Suprapubic skin (tissue), 4 donors: ENCODE measurements at regions not wholly inside any gene's neighbourhood (a gene's known extent, or its start where the extent isn't known, plus 50 kb on each side); places are given as distances from the start of the nearest gene placed in this dataset.

ENCODE experiments used
- DNase-seq, 2 donors: peaks; one replicate each; pipeline ENCODE4 v3.0.0-alpha.2; 2019; ENCODE audit warnings: low spot score in 2 of 2
- H3K27ac ChIP-seq: fragments of 200-600 bp; sonication (generic); one replicate; pipeline ENCODE4 v1.5.1; 2019
- H3K27me3 ChIP-seq: fragments of 200-600 bp; sonication (generic); one replicate; pipeline ENCODE4 v1.5.1; 2019
- H3K36me3 ChIP-seq: fragments of 200-600 bp; sonication (generic); one replicate; pipeline ENCODE4 v1.5.1; 2019
- H3K4me1 ChIP-seq: fragments of 200-600 bp; sonication (generic); one replicate; pipeline ENCODE4 v1.5.1; 2019
- H3K4me3 ChIP-seq: fragments of 200-600 bp; sonication (generic); one replicate; pipeline ENCODE4 v1.5.1; 2019; ENCODE audit warnings: mild to moderate bottlenecking
- H3K9me3 ChIP-seq: fragments of 200-600 bp; sonication (generic); one replicate; pipeline ENCODE4 v1.5.1; 2019
- CTCF ChIP-seq, 2 donors: fragments of 200-600 bp in 1 of 2; fragments of 450-650 bp in 1 of 2; sonication (generic) in 1 of 2; IDR thresholded peaks; one replicate each; pipeline ENCODE4 v1.5.1; 2016 to 2019; ENCODE audit warnings: antibody characterized with exemption in 2 of 2, mild to moderate bottlenecking in 1 of 2, moderate library complexity in 1 of 2
- EP300 ChIP-seq: sonication (generic); formaldehyde crosslinking; IDR thresholded peaks from one replicate; pipeline ENCODE4 v1.6.1; 2017; ENCODE audit warnings: antibody characterized with exemption
- POLR2A ChIP-seq, 2 donors: fragments of 450-650 bp; IDR thresholded peaks; one replicate each; pipeline ENCODE4 v1.6.1; 2017; ENCODE audit warnings: antibody characterized with exemption in 2 of 2, mild to moderate bottlenecking in 2 of 2, moderate library complexity in 2 of 2
- POLR2AphosphoS5 ChIP-seq, 3 donors: sonication (generic); formaldehyde crosslinking; IDR thresholded peaks; one replicate each; pipeline ENCODE4 v1.6.1; 2017; ENCODE audit warnings: antibody characterized with exemption in 3 of 3
- WGBS: methylation state at CpG from one replicate; pipeline ENCODE4 v1.1.5; 2018; 5-methylcytosine and 5-hydroxymethylcytosine counted together

DNA sequence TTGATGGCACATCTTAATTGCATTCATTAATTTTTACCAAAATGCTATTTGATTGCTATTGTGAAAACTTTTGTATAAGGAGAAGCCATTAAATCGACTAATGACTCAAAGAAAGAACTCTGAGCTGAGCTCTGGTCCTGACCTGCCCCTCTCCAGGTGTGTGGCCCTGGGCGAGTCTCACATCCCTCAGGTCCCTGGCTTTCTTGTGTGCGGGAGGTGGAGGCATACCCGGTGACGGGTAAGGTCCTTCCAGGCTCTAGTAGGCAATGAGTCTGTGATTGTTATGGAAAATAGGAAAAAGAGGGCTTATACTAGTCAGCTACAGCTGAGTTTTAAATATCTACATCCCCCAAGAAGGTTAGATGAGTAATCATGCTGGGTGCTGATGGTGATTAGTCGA is 248.1 kb downstream of the GATA3 start:
- Histone ChIP-seq H3K4me1 (peaks cover 14% of the 10 kb centered on the region), H3K36me3 (no peaks in the 10 kb centered on the region), H3K4me3 (no peak overlapping the region), H3K27ac (peak overlapping the region; percentile 79), H3K27me3 (peaks cover 5% of the 10 kb centered on the region), H3K9me3 (no peaks in the 10 kb centered on the region)
- TF ChIP-seq POLR2A (IDR thresholded peaks at IDR 0.05), result no peak
- no peak for TF ChIP-seq POLR2AphosphoS5 (IDR thresholded peaks at IDR 0.05)
- no peak for TF ChIP-seq EP300
- TF ChIP-seq CTCF (IDR thresholded peaks at IDR 0.05), result no peak
- DNase-seq, result no peak
- 53% methylated on average over 6 of the region's 6 CpGs for WGBS

GRCh38 chr10:8304861-8305260 is 250.4 kb downstream of the GATA3 start:
- H3K36me3 ChIP-seq, result no peaks in the 10 kb centered on the region
- no peak overlapping the region for H3K27ac ChIP-seq
- no peaks in the 10 kb centered on the region for H3K27me3 ChIP-seq
- H3K9me3 ChIP-seq, result no peaks in the 10 kb centered on the region
- H3K4me3 ChIP-seq, result no peak overlapping the region
- DNase-seq, result no peak
- H3K4me1 ChIP-seq, result peaks cover 14% of the 10 kb centered on the region
- 92% methylated on average over 10 of the region's 10 CpGs for WGBS
- TF ChIP-seq EP300, result no peak
- no peak for TF ChIP-seq CTCF (IDR thresholded peaks at IDR 0.05)
- no peak for TF ChIP-seq POLR2AphosphoS5 (IDR thresholded peaks at IDR 0.05)
- TF ChIP-seq POLR2A (IDR thresholded peaks at IDR 0.05), result no peak

DNA sequence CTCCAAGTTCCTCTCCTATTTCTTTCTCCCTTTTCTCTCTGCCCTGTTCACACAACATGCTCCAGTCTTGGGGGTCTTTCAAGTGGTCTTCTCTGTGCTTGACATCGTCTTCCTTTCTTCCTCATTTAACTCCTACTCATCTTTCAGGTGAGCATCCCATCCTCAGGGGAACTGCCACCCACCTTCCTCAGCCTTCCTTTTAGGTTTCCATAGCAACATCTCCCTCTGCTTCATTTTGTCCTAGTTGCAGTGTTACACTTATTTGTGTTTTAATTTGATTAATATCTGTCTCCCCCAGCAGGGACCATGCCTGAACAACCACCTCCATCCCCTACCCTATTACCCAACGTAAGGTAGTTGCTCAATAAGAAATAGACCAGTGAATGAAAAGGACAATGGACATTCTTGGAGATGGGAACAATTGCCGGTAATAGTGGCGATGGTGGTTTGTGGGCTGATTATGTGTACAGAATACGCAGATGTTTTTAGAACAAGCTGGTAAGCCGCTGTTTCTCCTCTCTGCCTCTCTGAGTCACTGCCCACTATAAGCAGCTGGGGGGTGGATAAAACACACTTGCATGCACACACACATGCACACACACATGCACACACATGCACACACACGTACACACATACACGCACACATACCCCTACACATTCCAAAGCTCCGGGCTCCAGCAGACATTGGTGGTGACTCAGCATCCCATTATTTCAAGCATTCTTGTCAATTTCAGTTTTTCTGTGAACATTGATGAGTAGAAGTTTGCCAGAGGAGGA is 251.6 kb downstream of the GATA3 start:
- H3K27me3 ChIP-seq, result no peaks in the 10 kb centered on the region
- H3K4me3 ChIP-seq, result no peak overlapping the region
- H3K27ac ChIP-seq, result no peak overlapping the region
- peaks cover 10% of the 10 kb centered on the region for H3K4me1 ChIP-seq
- no peak for DNase-seq
- WGBS, result 86% methylated on average over 9 of the region's 9 CpGs
- no peaks in the 10 kb centered on the region for H3K9me3 ChIP-seq
- TF ChIP-seq POLR2A (IDR thresholded peaks at IDR 0.05) (no peak), CTCF (IDR thresholded peaks at IDR 0.05) (no peak), EP300 (no peak)
- H3K36me3 ChIP-seq, result no peaks in the 10 kb centered on the region

DNA sequence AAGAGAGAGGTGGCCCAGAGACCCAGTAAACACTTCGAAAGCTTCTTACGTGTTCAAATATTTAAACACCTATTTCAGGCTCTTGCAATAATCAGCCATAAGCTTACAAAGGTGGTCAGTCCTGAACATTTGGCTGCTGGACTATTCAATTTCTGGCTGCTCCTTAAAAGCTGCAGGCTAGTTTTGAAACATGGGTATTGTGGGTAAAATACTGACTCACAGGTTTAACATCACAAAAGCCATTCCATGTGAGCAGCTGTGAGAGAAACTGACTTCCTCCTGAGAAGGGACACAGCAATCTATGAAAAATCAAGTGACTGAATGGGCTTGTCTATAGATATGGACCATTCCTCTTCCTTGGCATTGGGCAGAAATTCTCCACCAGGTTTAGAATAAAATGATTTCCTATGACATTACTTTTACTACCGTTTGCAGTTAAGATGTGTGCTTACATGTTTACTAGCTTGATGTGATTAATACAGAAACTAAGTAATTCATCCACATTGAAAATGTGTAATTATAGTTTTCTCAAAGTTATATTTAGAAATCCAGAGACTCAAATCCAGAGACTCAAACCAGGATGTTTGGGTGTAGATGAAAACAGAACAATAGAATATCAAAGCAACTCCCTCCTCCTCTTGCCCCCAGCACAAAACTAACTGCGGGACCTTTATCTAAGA is 252.3 kb downstream of the GATA3 start:
- DNase-seq, result no peak
- H3K36me3 ChIP-seq, result no peaks in the 10 kb centered on the region
- H3K4me3 ChIP-seq, result no peak overlapping the region
- no peaks in the 10 kb centered on the region for H3K9me3 ChIP-seq
- H3K27me3 ChIP-seq, result no peaks in the 10 kb centered on the region
- WGBS, result 81% methylated on average over 4 of the region's 4 CpGs
- H3K27ac ChIP-seq, result no peak overlapping the region
- H3K4me1 ChIP-seq, result peaks cover 7% of the 10 kb centered on the region
- TF ChIP-seq CTCF (IDR thresholded peaks at IDR 0.05) (no peak), POLR2A (IDR thresholded peaks at IDR 0.05) (no peak), EP300 (no peak), POLR2AphosphoS5 (IDR thresholded peaks at IDR 0.05) (no peak)

- TF ChIP-seq EP300 (no peak), CTCF (IDR thresholded peaks at IDR 0.05) (no peak), POLR2A (IDR thresholded peaks at IDR 0.05) (no peak), POLR2AphosphoS5 (IDR thresholded peaks at IDR 0.05) (no peak)
- no peak for DNase-seq
- H3K4me1 ChIP-seq, result peaks cover 4% of the 10 kb centered on the region
- no peaks in the 10 kb centered on the region for H3K36me3 ChIP-seq
- no peak overlapping the region for H3K4me3 ChIP-seq
- no peak overlapping the region for H3K27ac ChIP-seq
- H3K9me3 ChIP-seq, result no peaks in the 10 kb centered on the region
- WGBS, result 89% methylated on average over 2 of the region's 2 CpGs
- no peaks in the 10 kb centered on the region for H3K27me3 ChIP-seq
Measured at GRCh38 chr10:8310930-8311329, 256.4 kb downstream of the GATA3 start.
